ENCODE measurements at regions not wholly inside any gene's neighbourhood (a gene's known extent, or its start where the extent isn't known, plus 50 kb on each side); places are given as distances from the start of the nearest gene placed in this dataset.

- no peaks in the 10 kb centered on the region for H3K4me1 ChIP-seq (ENCODE audit: insufficient read depth)
- no peaks in the 10 kb centered on the region for H3K79me2 ChIP-seq (ENCODE audit: insufficient read depth)
- no peak overlapping the region for H3K4me2 ChIP-seq (ENCODE audit: unreplicated experiment)
- no peak overlapping the region for H2AFZ ChIP-seq
- H3F3A ChIP-seq (ENCODE audit: insufficient read depth) = no peaks in the 10 kb centered on the region
- H4K20me1 ChIP-seq (ENCODE audit: insufficient read depth) = no peaks in the 10 kb centered on the region
- no peak overlapping the region for H3K9ac ChIP-seq
- no peaks in the 10 kb centered on the region for H3K27me3 ChIP-seq (replicated peaks; ENCODE audit: insufficient read depth)
- H3K36me3 ChIP-seq (ENCODE audit: low read depth) = no peaks in the 10 kb centered on the region
- H3K9me2 ChIP-seq (ENCODE audit: insufficient read depth) = no peaks in the 10 kb centered on the region
- in situ Hi-C loops (cut with MboI) = no loop called here
- H3K4me3 ChIP-seq = no peak overlapping the region
- H3K27ac ChIP-seq = no peak overlapping the region
- no peaks in the 10 kb centered on the region for H3K9me3 ChIP-seq (ENCODE audit: low read depth)
- no peak for TF ChIP-seq EZH2phosphoT487 (IDR thresholded peaks at IDR 0.05; ENCODE audit: insufficient read depth, low read depth)
- TF ChIP-seq EZH2 (IDR thresholded peaks at IDR 0.05; ENCODE audit: insufficient read depth, poor library complexity, severe bottlenecking) = no peak
- no peak for DNase-seq
Observed at GRCh38 chr2:161522796-161523195, 101.4 kb upstream of the SLC4A10 start.

- Histone ChIP-seq H3K9me3 (ENCODE audit: low read depth) (no peaks in the 10 kb centered on the region), H3F3A (ENCODE audit: insufficient read depth) (no peaks in the 10 kb centered on the region), H3K9ac (no peak overlapping the region), H3K4me1 (ENCODE audit: insufficient read depth) (no peaks in the 10 kb centered on the region), H3K4me2 (ENCODE audit: unreplicated experiment) (no peak overlapping the region), H3K36me3 (ENCODE audit: low read depth) (no peaks in the 10 kb centered on the region), H3K79me2 (ENCODE audit: insufficient read depth) (no peaks in the 10 kb centered on the region), H2AFZ (no peak overlapping the region), H3K4me3 (no peak overlapping the region), H4K20me1 (ENCODE audit: insufficient read depth) (no peaks in the 10 kb centered on the region), H3K27ac (no peak overlapping the region), H3K9me2 (ENCODE audit: insufficient read depth) (no peaks in the 10 kb centered on the region), H3K27me3 (replicated peaks; ENCODE audit: insufficient read depth) (no peaks in the 10 kb centered on the region)
- 53 to 57% methylated on average over 1 of the region's 1 CpG for WGBS, 2 experiments (ENCODE audit: low coverage in 1 of 2, low lambda C conversion rate in 2 of 2, missing lambda C conversion rate in 2 of 2)
- TF ChIP-seq EZH2 (IDR thresholded peaks at IDR 0.05; ENCODE audit: insufficient read depth, poor library complexity, severe bottlenecking) (no peak), EZH2phosphoT487 (IDR thresholded peaks at IDR 0.05; ENCODE audit: insufficient read depth, low read depth) (no peak)
- no peak for DNase-seq
- in situ Hi-C loops (cut with MboI) = no loop called here
Observed at GRCh38 chr2:161533218-161533617, 91.0 kb upstream of the SLC4A10 start.

GRCh38 chr2:161546635-161547034 lies 77.6 kb upstream of the SLC4A10 start:
- Histone ChIP-seq H3K9me3 (ENCODE audit: low read depth) (no peaks in the 10 kb centered on the region), H2AFZ (no peak overlapping the region), H3K36me3 (ENCODE audit: low read depth) (no peaks in the 10 kb centered on the region), H3K4me1 (ENCODE audit: insufficient read depth) (no peaks in the 10 kb centered on the region), H3K27me3 (replicated peaks; ENCODE audit: insufficient read depth) (0 out of 2 replicates have a peak, but pooled peaks cover 4% of the 10 kb centered on the region), H3K79me2 (ENCODE audit: insufficient read depth) (no peaks in the 10 kb centered on the region), H4K20me1 (ENCODE audit: insufficient read depth) (no peaks in the 10 kb centered on the region), H3K4me3 (no peak overlapping the region), H3K9me2 (ENCODE audit: insufficient read depth) (no peaks in the 10 kb centered on the region), H3K9ac (no peak overlapping the region), H3K27ac (no peak overlapping the region), H3K4me2 (ENCODE audit: unreplicated experiment) (no peak overlapping the region), H3F3A (ENCODE audit: insufficient read depth) (no peaks in the 10 kb centered on the region)
- in situ Hi-C loops (cut with MboI) = no loop called here
- TF ChIP-seq EZH2phosphoT487 (IDR thresholded peaks at IDR 0.05; ENCODE audit: insufficient read depth, low read depth) (no peak), EZH2 (IDR thresholded peaks at IDR 0.05; ENCODE audit: insufficient read depth, poor library complexity, severe bottlenecking) (no peak)
- WGBS, 2 experiments (ENCODE audit: low coverage in 1 of 2, low lambda C conversion rate in 2 of 2, missing lambda C conversion rate in 2 of 2) = 38 to 40% methylated on average over 9 of the region's 9 CpGs
- DNase-seq = no peak

- no peak overlapping the region for H2AFZ ChIP-seq
- WGBS, 2 experiments (ENCODE audit: low coverage in 1 of 2, low lambda C conversion rate in 2 of 2, missing lambda C conversion rate in 2 of 2) = 28% methylated on average over 4 of the region's 4 CpGs
Observed at GRCh38 chr2:161547130-161547529, 77.1 kb upstream of the SLC4A10 start.

GRCh38 chr2:161552015-161552414 lies 72.2 kb upstream of the SLC4A10 start:
- H3K4me1 ChIP-seq (ENCODE audit: insufficient read depth) = no peaks in the 10 kb centered on the region
- in situ Hi-C loops (cut with MboI) = no loop called here
- 0 out of 2 replicates have a peak, but pooled peaks cover 10% of the 10 kb centered on the region for H3K27me3 ChIP-seq (replicated peaks; ENCODE audit: insufficient read depth)
- H3K36me3 ChIP-seq (ENCODE audit: low read depth) = no peaks in the 10 kb centered on the region
- H3F3A ChIP-seq (ENCODE audit: insufficient read depth) = no peaks in the 10 kb centered on the region
- no peak overlapping the region for H3K4me2 ChIP-seq (ENCODE audit: unreplicated experiment)
- H3K4me3 ChIP-seq = no peak overlapping the region
- no peaks in the 10 kb centered on the region for H3K79me2 ChIP-seq (ENCODE audit: insufficient read depth)
- peak; percentile 13 for DNase-seq
- no peaks in the 10 kb centered on the region for H3K9me2 ChIP-seq (ENCODE audit: insufficient read depth)
- no peak overlapping the region for H3K9ac ChIP-seq
- H3K9me3 ChIP-seq (ENCODE audit: low read depth) = no peaks in the 10 kb centered on the region
- no peak overlapping the region for H3K27ac ChIP-seq
- WGBS, 2 experiments (ENCODE audit: low coverage in 1 of 2, low lambda C conversion rate in 2 of 2, missing lambda C conversion rate in 2 of 2) = 0 to 3% methylated on average over 1 of the region's 1 CpG
- H2AFZ ChIP-seq = no peak overlapping the region
- TF ChIP-seq EZH2phosphoT487 (IDR thresholded peaks at IDR 0.05; ENCODE audit: insufficient read depth, low read depth) = no peak
- no peak for TF ChIP-seq EZH2 (IDR thresholded peaks at IDR 0.05; ENCODE audit: insufficient read depth, poor library complexity, severe bottlenecking)
- no peaks in the 10 kb centered on the region for H4K20me1 ChIP-seq (ENCODE audit: insufficient read depth)

More at GRCh38 chr2:161547130-161547529, 77.1 kb upstream of the SLC4A10 start:
- Histone ChIP-seq H3K4me1 (ENCODE audit: insufficient read depth) (no peaks in the 10 kb centered on the region), H3K4me2 (ENCODE audit: unreplicated experiment) (no peak overlapping the region), H3K9me3 (ENCODE audit: low read depth) (no peaks in the 10 kb centered on the region), H3K27me3 (replicated peaks; ENCODE audit: insufficient read depth) (0 out of 2 replicates have a peak, but pooled peaks cover 7% of the 10 kb centered on the region), H3K4me3 (no peak overlapping the region), H4K20me1 (ENCODE audit: insufficient read depth) (no peaks in the 10 kb centered on the region), H3K9ac (no peak overlapping the region), H3F3A (ENCODE audit: insufficient read depth) (no peaks in the 10 kb centered on the region), H3K27ac (no peak overlapping the region), H3K36me3 (ENCODE audit: low read depth) (no peaks in the 10 kb centered on the region), H3K9me2 (ENCODE audit: insufficient read depth) (no peaks in the 10 kb centered on the region), H3K79me2 (ENCODE audit: insufficient read depth) (no peaks in the 10 kb centered on the region)
- DNase-seq = no peak
- TF ChIP-seq EZH2 (IDR thresholded peaks at IDR 0.05; ENCODE audit: insufficient read depth, poor library complexity, severe bottlenecking) = no peak
- TF ChIP-seq EZH2phosphoT487 (IDR thresholded peaks at IDR 0.05; ENCODE audit: insufficient read depth, low read depth) = no peak
- in situ Hi-C loops (cut with MboI) = no loop called here
